Upper lobe of left lung (tissue), 4 donors: ENCODE measurements at regions not wholly inside any gene's neighbourhood (a gene's known extent, or its start where the extent isn't known, plus 50 kb on each side); places are given as distances from the start of the nearest gene placed in this dataset.

ENCODE experiments used
- POLR2A ChIP-seq, 4 donors: fragments of 450-650 bp; IDR thresholded peaks; one replicate each; pipeline ENCODE4 v1.5.1; 2016 to 2017; ENCODE audit warnings: antibody characterized with exemption in 4 of 4, mild to moderate bottlenecking in 2 of 4
- TF ChIP-seq, protein P1 (sequence below), 6 experiments: fragments of 450-650 bp in 4 of 6; fragments of 200-600 bp in 2 of 6; sonication (generic) in 2 of 6; IDR thresholded peaks; one replicate each; pipeline ENCODE4 v1.5.1; 2016 to 2019; ENCODE audit warnings: antibody characterized with exemption in 6 of 6

DNA sequence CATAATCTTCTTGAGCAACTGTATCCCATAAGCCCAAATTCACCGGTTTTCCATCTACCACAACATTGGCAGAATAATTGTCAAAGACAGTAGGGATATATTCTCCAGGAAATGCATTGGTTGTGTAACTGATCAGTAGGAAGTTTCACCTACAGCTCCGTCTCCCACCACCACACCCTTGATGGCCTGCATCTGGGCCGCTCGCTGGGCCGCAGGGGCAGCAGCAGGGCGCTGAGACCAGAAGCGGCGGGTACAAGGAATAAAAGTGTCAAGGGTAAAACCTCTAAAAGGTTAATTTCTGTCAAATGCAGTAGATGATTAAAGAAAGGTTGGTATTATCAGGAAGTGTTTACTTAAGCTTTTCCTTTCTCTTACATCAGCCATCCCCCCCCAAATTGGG, 167.6 kb upstream of the DKK2 start:
- TF ChIP-seq POLR2A (IDR thresholded peaks at IDR 0.05) = no peak
- TF ChIP-seq, protein P1, sequence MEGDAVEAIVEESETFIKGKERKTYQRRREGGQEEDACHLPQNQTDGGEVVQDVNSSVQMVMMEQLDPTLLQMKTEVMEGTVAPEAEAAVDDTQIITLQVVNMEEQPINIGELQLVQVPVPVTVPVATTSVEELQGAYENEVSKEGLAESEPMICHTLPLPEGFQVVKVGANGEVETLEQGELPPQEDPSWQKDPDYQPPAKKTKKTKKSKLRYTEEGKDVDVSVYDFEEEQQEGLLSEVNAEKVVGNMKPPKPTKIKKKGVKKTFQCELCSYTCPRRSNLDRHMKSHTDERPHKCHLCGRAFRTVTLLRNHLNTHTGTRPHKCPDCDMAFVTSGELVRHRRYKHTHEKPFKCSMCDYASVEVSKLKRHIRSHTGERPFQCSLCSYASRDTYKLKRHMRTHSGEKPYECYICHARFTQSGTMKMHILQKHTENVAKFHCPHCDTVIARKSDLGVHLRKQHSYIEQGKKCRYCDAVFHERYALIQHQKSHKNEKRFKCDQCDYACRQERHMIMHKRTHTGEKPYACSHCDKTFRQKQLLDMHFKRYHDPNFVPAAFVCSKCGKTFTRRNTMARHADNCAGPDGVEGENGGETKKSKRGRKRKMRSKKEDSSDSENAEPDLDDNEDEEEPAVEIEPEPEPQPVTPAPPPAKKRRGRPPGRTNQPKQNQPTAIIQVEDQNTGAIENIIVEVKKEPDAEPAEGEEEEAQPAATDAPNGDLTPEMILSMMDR (IDR thresholded peaks at IDR 0.05) = no peak
